ENCODE measurements at regions not wholly inside any gene's neighbourhood (a gene's known extent, or its start where the extent isn't known, plus 50 kb on each side); places are given as distances from the start of the nearest gene placed in this dataset.

GRCh38 chr16:52103791-52104190 is 443.2 kb downstream of the TOX3 start:
- POLR2A ChIA-PET (ENCODE audit: unreplicated experiment), result no interaction called here
- Histone ChIP-seq H3K4me3 (no peak overlapping the region), H3K9me2 (ENCODE audit: insufficient read depth) (no peaks in the 10 kb centered on the region), H3K36me3 (ENCODE audit: low read depth) (no peaks in the 10 kb centered on the region), H3K9me3 (ENCODE audit: insufficient read depth, low read depth) (no peaks in the 10 kb centered on the region), H3K4me1 (replicated peaks; ENCODE audit: insufficient read depth) (no peaks in the 10 kb centered on the region), H3F3A (ENCODE audit: insufficient read depth, low read depth) (no peaks in the 10 kb centered on the region), H3K27me3 (ENCODE audit: insufficient read depth, low read depth) (peaks cover 6% of the 10 kb centered on the region; the same call in 1 of the 2 replicates), H3K27ac (no peak overlapping the region), H3K79me2 (ENCODE audit: low read depth) (no peaks in the 10 kb centered on the region), H4K20me1 (ENCODE audit: insufficient read depth) (no peaks in the 10 kb centered on the region), H2AFZ (no peak overlapping the region), H3K4me2 (no peak overlapping the region)
- DNase-seq, result no peak
- no TSS peak for BruUV-seq (replicated peaks)
- no peak for TF ChIP-seq CTCF (conservative IDR thresholded peaks at IDR 0.05)
- TF ChIP-seq EZH2 (IDR thresholded peaks at IDR 0.05; ENCODE audit: low read depth), result no peak
- CTCF ChIA-PET, result no interaction called here
- intact Hi-C loops (cut with micrococcal nuclease; ENCODE audit: unreplicated experiment), result no loop called here

GRCh38 chr16:52101246-52101645 is 445.7 kb downstream of the TOX3 start:
- Histone ChIP-seq H3K4me1 (replicated peaks; ENCODE audit: insufficient read depth) (no peaks in the 10 kb centered on the region), H3K36me3 (ENCODE audit: low read depth) (no peaks in the 10 kb centered on the region), H3K9me3 (ENCODE audit: insufficient read depth, low read depth) (no peaks in the 10 kb centered on the region), H3K27ac (no peak overlapping the region), H2AFZ (no peak overlapping the region), H3K4me2 (no peak overlapping the region), H4K20me1 (ENCODE audit: insufficient read depth) (no peaks in the 10 kb centered on the region), H3K9me2 (ENCODE audit: insufficient read depth) (no peaks in the 10 kb centered on the region), H3F3A (ENCODE audit: insufficient read depth, low read depth) (no peaks in the 10 kb centered on the region), H3K4me3 (no peak overlapping the region), H3K79me2 (ENCODE audit: low read depth) (no peaks in the 10 kb centered on the region), H3K27me3 (ENCODE audit: insufficient read depth, low read depth) (peaks cover 6% of the 10 kb centered on the region; the same call in 1 of the 2 replicates)
- TF ChIP-seq EZH2 (IDR thresholded peaks at IDR 0.05; ENCODE audit: low read depth) (no peak), CTCF (conservative IDR thresholded peaks at IDR 0.05) (no peak)
- intact Hi-C loops (cut with micrococcal nuclease; ENCODE audit: unreplicated experiment), result no loop called here
- no TSS peak for BruUV-seq (replicated peaks)
- ChIA-PET POLR2A (ENCODE audit: unreplicated experiment) (no interaction called here), CTCF (no interaction called here)
- no peak for DNase-seq

- Histone ChIP-seq H3K4me3 (no peak overlapping the region), H3K4me1 (replicated peaks; ENCODE audit: insufficient read depth) (no peaks in the 10 kb centered on the region), H3K4me2 (no peak overlapping the region), H4K20me1 (ENCODE audit: insufficient read depth) (no peaks in the 10 kb centered on the region), H3K9me2 (ENCODE audit: insufficient read depth) (no peaks in the 10 kb centered on the region), H2AFZ (no peak overlapping the region), H3K36me3 (ENCODE audit: low read depth) (no peaks in the 10 kb centered on the region), H3K27me3 (ENCODE audit: insufficient read depth, low read depth) (peaks cover 6% of the 10 kb centered on the region; the same call in 1 of the 2 replicates), H3F3A (ENCODE audit: insufficient read depth, low read depth) (no peaks in the 10 kb centered on the region), H3K9me3 (ENCODE audit: insufficient read depth, low read depth) (no peaks in the 10 kb centered on the region), H3K79me2 (ENCODE audit: low read depth) (no peaks in the 10 kb centered on the region), H3K27ac (no peak overlapping the region)
- POLR2A ChIA-PET (ENCODE audit: unreplicated experiment), result no interaction called here
- TF ChIP-seq CTCF (conservative IDR thresholded peaks at IDR 0.05), result no peak
- no peak for TF ChIP-seq EZH2 (IDR thresholded peaks at IDR 0.05; ENCODE audit: low read depth)
- CTCF ChIA-PET, result no interaction called here
- no TSS peak for BruUV-seq (replicated peaks)
- intact Hi-C loops (cut with micrococcal nuclease; ENCODE audit: unreplicated experiment), result no loop called here
- DNase-seq, result no peak
Observed at GRCh38 chr16:52099382-52099781, 447.6 kb downstream of the TOX3 start.
